PC-3 (cell line): ENCODE measurements at regions not wholly inside any gene's neighbourhood (a gene's known extent, or its start where the extent isn't known, plus 50 kb on each side); places are given as distances from the start of the nearest gene placed in this dataset.

Experiments used
- ATAC-seq: fragments of 200-7000 bp; cut with Tn5 transposase; 2 replicates; pipeline ENCODE4 v1.9.1; 2020; ENCODE audit warnings: mild to moderate bottlenecking, moderate library complexity
- BruUV-seq: library from RNA; stranded (reverse); fragments of 400-500 nt; replicated peaks from 2 replicates; lab custom pipeline; 2021; lab: Mats Ljungman, UMichigan
- CTCF ChIA-PET: fragments of 300-600 bp; sonication (Branson Sonifier 250); formaldehyde crosslinking; loops from one replicate; lab custom pipeline; 2022; ENCODE audit warnings: antibody characterized with exemption; lab: Charles Lee
- POLR2A ChIA-PET: fragments of 300-600 bp; sonication (Branson Sonifier 250); formaldehyde crosslinking; loops from one replicate; lab custom pipeline; 2022; ENCODE audit warnings: antibody characterized with exemption; ENCODE audit not compliant: unreplicated experiment; lab: Charles Lee
- DNase-seq: peaks from one replicate; pipeline ENCODE4 v3.0.0-alpha.2; 2015
- H2AFZ ChIP-seq: fragments of 300-600 bp; sonication (generic); 2 replicates; pipeline ENCODE4 v1.6.0; 2016; ENCODE audit warnings: antibody characterized with exemption, low read length
- H3F3A ChIP-seq: fragments of 300-600 bp; sonication (generic); one replicate; pipeline ENCODE4 v1.6.0; 2017; ENCODE audit warnings: antibody characterized with exemption, low read length, control low read depth, mild to moderate bottlenecking; ENCODE audit not compliant: unreplicated experiment
- H3K27ac ChIP-seq: fragments of 300-600 bp; sonication (generic); 2 replicates; pipeline ENCODE4 v1.5.1; 2016; ENCODE audit warnings: mild to moderate bottlenecking, low read length
- H3K27me3 ChIP-seq: fragments of 300-600 bp; sonication (generic); 2 replicates; pipeline ENCODE4 v1.6.1; 2016; ENCODE audit warnings: low read length, mixed read lengths
- H3K36me3 ChIP-seq: fragments of 300-600 bp; sonication (generic); 2 replicates; pipeline ENCODE4 v1.6.1; 2016; ENCODE audit warnings: low read depth, mixed run types, low read length, mixed read lengths
- H3K4me1 ChIP-seq: fragments of 300-600 bp; sonication (generic); 2 replicates; pipeline ENCODE4 v1.5.1; 2016; ENCODE audit warnings: low read length; ENCODE audit not compliant: insufficient read depth
- H3K4me2 ChIP-seq: fragments of 300-600 bp; sonication (generic); 2 replicates; pipeline ENCODE4 v1.6.0; 2016; ENCODE audit warnings: low read length
- H3K4me3 ChIP-seq: fragments of 300-600 bp; sonication (generic); 2 replicates; pipeline ENCODE4 v1.5.1; 2016; ENCODE audit warnings: mild to moderate bottlenecking, low read length, mixed read lengths
- H3K79me2 ChIP-seq: fragments of 300-600 bp; sonication (generic); 2 replicates; pipeline ENCODE4 v1.6.1; 2017; ENCODE audit warnings: low read length, mixed read lengths
- H3K9ac ChIP-seq: fragments of 300-600 bp; sonication (generic); 2 replicates; pipeline ENCODE4 v1.6.0; 2016; ENCODE audit warnings: mild to moderate bottlenecking, low read length
- H3K9me2 ChIP-seq: fragments of 300-600 bp; sonication (generic); replicated peaks from 2 replicates; pipeline ENCODE4 v1.6.1; 2016; ENCODE audit warnings: mixed run types, low read length, mixed read lengths
- H3K9me3 ChIP-seq: fragments of 300-600 bp; sonication (generic); 2 replicates; pipeline ENCODE4 v1.6.1; 2016; ENCODE audit warnings: low read length, mixed read lengths
- H4K20me1 ChIP-seq: fragments of 300-600 bp; sonication (generic); 2 replicates; pipeline ENCODE4 v1.6.1; 2016; ENCODE audit warnings: low read length, mixed read lengths
- EZH2 ChIP-seq: fragments of 300-600 bp; sonication (generic); IDR thresholded peaks from one replicate; pipeline ENCODE4 v1.6.1; 2017; ENCODE audit warnings: antibody characterized with exemption, mild to moderate bottlenecking, low read length; ENCODE audit not compliant: unreplicated experiment
- EZH2phosphoT487 ChIP-seq: fragments of 300-600 bp; sonication (generic); IDR thresholded peaks from 2 replicates; pipeline ENCODE4 v1.6.1; 2018; ENCODE audit warnings: mild to moderate bottlenecking, antibody characterized with exemption, low read length, borderline replicate concordance
- intact Hi-C: fragments of 100-400 bp; cut with micrococcal nuclease; formaldehyde crosslinking; loops from 2 replicates; pipeline ENCODE4 v1.9.0; 2023
- TF ChIP-seq, protein P1 (sequence below): fragments of 300-600 bp; sonication (generic); conservative IDR thresholded peaks from 2 replicates; pipeline ENCODE4 v1.5.1; 2017; ENCODE audit warnings: antibody characterized with exemption, low read depth, mild to moderate bottlenecking, low read length

DNA sequence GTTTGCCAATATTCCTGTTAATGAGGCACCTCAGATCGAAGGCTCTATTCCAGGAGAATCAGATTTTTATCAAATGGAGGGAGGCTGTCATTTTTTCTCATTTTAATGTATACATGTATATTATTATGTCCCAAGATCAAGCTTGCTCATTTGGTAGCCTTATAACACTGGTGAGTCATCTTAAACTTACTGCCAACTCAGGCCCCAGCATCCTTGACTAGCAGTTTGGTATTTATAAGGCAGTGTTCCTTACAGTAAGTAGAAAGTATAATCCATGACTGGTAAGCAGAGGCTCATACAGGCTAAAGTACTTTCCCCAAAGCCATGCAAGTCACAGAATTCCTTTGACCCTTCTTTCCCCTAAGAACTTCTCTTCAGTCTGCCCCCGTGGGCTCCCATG is 90.7 kb upstream of the NR3C1 start:
- peak; percentile 72 for DNase-seq
- peak; percentile 97 for ATAC-seq
- Histone ChIP-seq H3K9me2 (no peaks in the 10 kb centered on the region), H3K4me3 (no peak overlapping the region), H3K9me3 (no peaks in the 10 kb centered on the region), H3K27me3 (no peaks in the 10 kb centered on the region), H3K36me3 (no peaks in the 10 kb centered on the region), H3K79me2 (no peaks in the 10 kb centered on the region), H3K4me1 (peaks cover 27% of the 10 kb centered on the region), H3F3A (no peaks in the 10 kb centered on the region), H3K9ac (no peak overlapping the region), H3K27ac (peak overlapping the region; percentile 54), H4K20me1 (no peaks in the 10 kb centered on the region), H3K4me2 (peak overlapping the region; percentile 30; the same call in 1 of the 2 replicates), H2AFZ (no peak overlapping the region)
- intact Hi-C loops: loop anchor here (10.0 kb wide), 1 partner anchor 181 kb away; no protein-coding TSS in a partner anchor
- ChIA-PET POLR2A (no interaction called here), CTCF (no interaction called here)
- TF ChIP-seq EZH2phosphoT487 (no peak), EZH2 (no peak)
- TF ChIP-seq, protein P1, sequence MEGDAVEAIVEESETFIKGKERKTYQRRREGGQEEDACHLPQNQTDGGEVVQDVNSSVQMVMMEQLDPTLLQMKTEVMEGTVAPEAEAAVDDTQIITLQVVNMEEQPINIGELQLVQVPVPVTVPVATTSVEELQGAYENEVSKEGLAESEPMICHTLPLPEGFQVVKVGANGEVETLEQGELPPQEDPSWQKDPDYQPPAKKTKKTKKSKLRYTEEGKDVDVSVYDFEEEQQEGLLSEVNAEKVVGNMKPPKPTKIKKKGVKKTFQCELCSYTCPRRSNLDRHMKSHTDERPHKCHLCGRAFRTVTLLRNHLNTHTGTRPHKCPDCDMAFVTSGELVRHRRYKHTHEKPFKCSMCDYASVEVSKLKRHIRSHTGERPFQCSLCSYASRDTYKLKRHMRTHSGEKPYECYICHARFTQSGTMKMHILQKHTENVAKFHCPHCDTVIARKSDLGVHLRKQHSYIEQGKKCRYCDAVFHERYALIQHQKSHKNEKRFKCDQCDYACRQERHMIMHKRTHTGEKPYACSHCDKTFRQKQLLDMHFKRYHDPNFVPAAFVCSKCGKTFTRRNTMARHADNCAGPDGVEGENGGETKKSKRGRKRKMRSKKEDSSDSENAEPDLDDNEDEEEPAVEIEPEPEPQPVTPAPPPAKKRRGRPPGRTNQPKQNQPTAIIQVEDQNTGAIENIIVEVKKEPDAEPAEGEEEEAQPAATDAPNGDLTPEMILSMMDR: no peak
- no TSS peak for BruUV-seq

DNA sequence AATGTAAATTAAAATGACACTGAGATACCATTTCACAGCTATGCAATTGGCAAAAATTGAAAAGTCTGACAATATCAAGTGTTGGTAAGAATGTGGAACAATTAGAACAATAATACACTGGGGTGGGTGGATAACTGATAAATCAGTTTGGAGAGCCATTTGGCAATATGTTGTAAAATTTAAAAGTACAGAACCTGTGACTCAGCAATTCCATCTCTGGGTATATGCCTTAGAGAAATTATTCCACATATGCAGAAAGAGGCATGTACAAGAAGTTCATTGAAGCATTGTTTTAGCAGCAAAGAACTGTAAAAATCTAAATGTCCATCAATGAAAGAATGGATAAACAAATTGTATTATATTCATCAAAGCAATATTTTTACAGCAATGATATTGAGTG is 89.3 kb upstream of the NR3C1 start:
- DNase-seq: no peak
- Histone ChIP-seq H3K9me2 (no peaks in the 10 kb centered on the region), H3K4me3 (no peak overlapping the region), H3K4me2 (no peak overlapping the region), H3K4me1 (peaks cover 27% of the 10 kb centered on the region), H3K27ac (no peak overlapping the region), H3K9ac (no peak overlapping the region), H3K36me3 (no peaks in the 10 kb centered on the region), H3F3A (no peaks in the 10 kb centered on the region), H3K27me3 (no peaks in the 10 kb centered on the region), H3K9me3 (no peaks in the 10 kb centered on the region), H2AFZ (no peak overlapping the region), H3K79me2 (no peaks in the 10 kb centered on the region), H4K20me1 (no peaks in the 10 kb centered on the region)
- BruUV-seq: no TSS peak
- intact Hi-C loops: loop anchor here (10.0 kb wide), 1 partner anchor 182 kb away; no protein-coding TSS in a partner anchor
- TF ChIP-seq EZH2: no peak
- TF ChIP-seq, protein P1: no peak
- TF ChIP-seq EZH2phosphoT487: no peak
- ChIA-PET CTCF (no interaction called here), POLR2A (no interaction called here)
- no peak for ATAC-seq

DNA sequence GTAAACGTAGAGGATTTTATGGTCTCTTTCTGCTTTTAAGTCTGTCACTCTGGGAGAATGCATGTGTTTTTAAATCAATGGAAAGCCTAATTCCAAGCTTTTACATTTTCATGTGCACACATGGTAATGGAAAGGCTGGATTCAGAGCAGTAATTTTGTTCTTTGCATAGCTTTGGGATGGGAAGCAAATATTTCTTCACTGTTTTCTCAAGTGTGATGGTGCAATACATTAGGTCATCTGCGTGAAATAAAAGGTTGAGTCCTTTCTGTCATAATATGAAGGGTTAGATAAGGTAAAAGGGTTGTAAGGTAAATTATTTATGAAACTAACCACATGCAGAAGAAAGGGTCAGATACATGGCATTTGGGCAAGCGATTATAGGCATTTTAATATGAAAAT is 88.2 kb upstream of the NR3C1 start:
- no TSS peak for BruUV-seq
- Histone ChIP-seq H3K79me2 (no peaks in the 10 kb centered on the region), H3K36me3 (no peaks in the 10 kb centered on the region), H3K27me3 (no peaks in the 10 kb centered on the region), H4K20me1 (no peaks in the 10 kb centered on the region), H3K4me2 (no peak overlapping the region), H3K4me3 (no peak overlapping the region), H2AFZ (no peak overlapping the region), H3K9me3 (no peaks in the 10 kb centered on the region), H3F3A (no peaks in the 10 kb centered on the region), H3K27ac (no peak overlapping the region), H3K9me2 (no peaks in the 10 kb centered on the region), H3K9ac (no peak overlapping the region), H3K4me1 (peaks cover 27% of the 10 kb centered on the region)
- POLR2A ChIA-PET: no interaction called here
- intact Hi-C loops: loop anchor here (10.0 kb wide), 1 partner anchor 183 kb away; no protein-coding TSS in a partner anchor
- ATAC-seq (no peak), DNase-seq (no peak)
- CTCF ChIA-PET: no interaction called here
- TF ChIP-seq, protein P1: no peak
- TF ChIP-seq EZH2phosphoT487 (no peak), EZH2 (no peak)
